Keratinocyte (primary cell): ENCODE measurements at regions not wholly inside any gene's neighbourhood (a gene's known extent, or its start where the extent isn't known, plus 50 kb on each side); places are given as distances from the start of the nearest gene placed in this dataset.

Experiments
- DNase-seq: peaks from one replicate; pipeline ENCODE4 v3.0.0-alpha.2; 2011; ENCODE audit warnings: low read depth, missing footprints, low spot score
- FAIRE-seq: peaks from 2 replicates; lab custom pipeline; 2011; peaks lifted over from hg19 to GRCh38; lab: Jason Lieb, UNC
- H2AFZ ChIP-seq: 2 replicates; pipeline ENCODE4 v1.6.0; 2012; ENCODE audit warnings: low read length, control low read depth, inconsistent platforms; ENCODE audit not compliant: control insufficient read depth
- H3K27ac ChIP-seq: 2 replicates; pipeline ENCODE4 v1.5.1; 2011; ENCODE audit warnings: low read length; ENCODE audit not compliant: control insufficient read depth, insufficient read depth
- H3K27me3 ChIP-seq: 3 replicates; pipeline ENCODE4 v1.6.0; 2011; ENCODE audit warnings: low read length; ENCODE audit not compliant: control insufficient read depth, insufficient read depth; ENCODE audit errors: extremely low read depth
- H3K36me3 ChIP-seq, 2 experiments: 2 replicates in 1 of 2; 3 replicates in 1 of 2; pipeline ENCODE4 v1.5.1; 2011; ENCODE audit warnings: low read length in 2 of 2, mild to moderate bottlenecking in 1 of 2; ENCODE audit not compliant: control insufficient read depth in 2 of 2, insufficient read depth in 2 of 2; ENCODE audit errors: extremely low read depth in 1 of 2
- H3K4me1 ChIP-seq: 3 replicates; pipeline ENCODE4 v1.5.1; 2011; ENCODE audit warnings: low read length; ENCODE audit not compliant: control insufficient read depth, insufficient read depth; ENCODE audit errors: extremely low read depth
- H3K4me2 ChIP-seq: 3 replicates; pipeline ENCODE4 v1.6.0; 2011; ENCODE audit warnings: low read depth, low read length; ENCODE audit not compliant: control insufficient read depth, insufficient read depth; ENCODE audit errors: extremely low read depth
- H3K4me3 ChIP-seq, 3 experiments: fragments of 200-600 bp in 1 of 3; sonication (generic) in 1 of 3; 2 replicates in 2 of 3; 3 replicates in 1 of 3; pipeline ENCODE4 v1.5.1; 2011 to 2016; ENCODE audit warnings: low read length in 3 of 3, mild to moderate bottlenecking in 3 of 3, control low read depth in 2 of 3, inconsistent platforms in 1 of 3, low read depth in 1 of 3, mixed read lengths in 1 of 3, mixed run types in 1 of 3, moderate library complexity in 1 of 3; ENCODE audit not compliant: control insufficient read depth in 2 of 3, insufficient read depth in 2 of 3; ENCODE audit errors: extremely low read depth in 1 of 3
- H3K79me2 ChIP-seq: 2 replicates; pipeline ENCODE4 v1.6.0; 2012; ENCODE audit warnings: low read length; ENCODE audit not compliant: control insufficient read depth, insufficient read depth
- H3K9ac ChIP-seq: 3 replicates; pipeline ENCODE4 v1.6.0; 2011; ENCODE audit warnings: low read length; ENCODE audit not compliant: control insufficient read depth, insufficient read depth; ENCODE audit errors: extremely low read depth
- H3K9me1 ChIP-seq: 3 replicates; pipeline ENCODE4 v1.6.0; 2011; ENCODE audit warnings: low read length; ENCODE audit not compliant: control insufficient read depth, insufficient read depth; ENCODE audit errors: extremely low read depth
- H3K9me3 ChIP-seq: 2 replicates; pipeline ENCODE4 v1.5.1; 2012; ENCODE audit warnings: low read depth, low read length; ENCODE audit not compliant: control insufficient read depth
- H4K20me1 ChIP-seq: 3 replicates; pipeline ENCODE4 v1.6.0; 2011; ENCODE audit warnings: low read length; ENCODE audit not compliant: control insufficient read depth, insufficient read depth; ENCODE audit errors: extremely low read depth
- CTCF ChIP-seq, 3 experiments: IDR thresholded peaks in 1 of 3; conservative IDR thresholded peaks in 1 of 3; optimal IDR thresholded peaks in 1 of 3; 2 replicates in 2 of 3; 3 replicates in 1 of 3; pipeline versions ENCODE3 to v1.5.1; 2011; ENCODE audit warnings: low read length in 3 of 3, mild to moderate bottlenecking in 3 of 3, moderate library complexity in 2 of 3, control low read depth in 1 of 3, inconsistent platforms in 1 of 3; ENCODE audit not compliant: insufficient read depth in 2 of 3; ENCODE audit errors: extremely low read depth in 1 of 3
- EZH2 ChIP-seq: IDR thresholded peaks from one replicate; pipeline ENCODE4 v1.6.1; 2012; ENCODE audit warnings: inconsistent platforms, mild to moderate bottlenecking, low read length, moderate library complexity
- dilution Hi-C: fragments of 300-500 bp; cut with MboI; formaldehyde crosslinking; loops from one replicate; pipeline ENCODE4 v1.7.0; 2020; ENCODE audit warnings: low sequenced_read_pairs; ENCODE audit not compliant: extremely low pct_ligation_motif_present

GRCh38 chr1:115203287-115203686 lies 114.0 kb upstream of the TSPAN2 start:
- no peak overlapping the region for H3K4me3 ChIP-seq
- no peaks in the 10 kb centered on the region for H3K27me3 ChIP-seq
- no peak for FAIRE-seq
- no peaks in the 10 kb centered on the region for H3K4me1 ChIP-seq
- no peaks in the 10 kb centered on the region for H4K20me1 ChIP-seq
- no peak for DNase-seq
- H3K36me3 ChIP-seq: no peaks in the 10 kb centered on the region
- no peak for TF ChIP-seq CTCF (optimal IDR thresholded peaks at IDR 0.05 in 1 of 3, IDR thresholded peaks at IDR 0.05 in 1 of 3, conservative IDR thresholded peaks at IDR 0.05 in 1 of 3; ENCODE audit: extremely low read depth in 1 of 3, insufficient read depth in 2 of 3, low read length in 3 of 3)
- TF ChIP-seq EZH2: no peak
- H3K9me1 ChIP-seq: no peaks in the 10 kb centered on the region
- H3K9ac ChIP-seq: no peak overlapping the region
- H3K79me2 ChIP-seq: no peaks in the 10 kb centered on the region
- dilution Hi-C loops: no loop called here
- H3K27ac ChIP-seq: no peak overlapping the region
- no peak overlapping the region for H3K4me2 ChIP-seq
- H2AFZ ChIP-seq: no peak overlapping the region
- no peaks in the 10 kb centered on the region for H3K9me3 ChIP-seq

DNA sequence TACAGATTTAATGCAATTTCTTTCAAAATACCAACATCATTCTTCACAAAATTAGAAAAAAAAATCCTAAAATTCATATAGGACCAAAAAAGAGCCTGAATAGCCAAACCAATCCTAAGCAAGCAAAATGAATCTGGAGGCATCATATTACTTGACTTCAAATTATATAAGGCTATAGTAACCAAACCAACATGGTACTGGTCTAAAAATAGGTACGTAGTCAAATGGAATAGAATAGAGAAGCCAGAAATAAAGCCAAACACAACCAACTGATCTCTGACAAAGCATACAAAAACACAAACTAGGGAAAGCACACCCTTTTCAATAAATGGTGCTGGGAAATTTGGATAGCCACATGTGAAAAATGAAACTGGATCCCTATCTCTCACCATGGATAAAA lies 112.3 kb upstream of the TSPAN2 start:
- no peak for TF ChIP-seq CTCF (optimal IDR thresholded peaks at IDR 0.05 in 1 of 3, IDR thresholded peaks at IDR 0.05 in 1 of 3, conservative IDR thresholded peaks at IDR 0.05 in 1 of 3; ENCODE audit: extremely low read depth in 1 of 3, insufficient read depth in 2 of 3, low read length in 3 of 3)
- no peak for TF ChIP-seq EZH2
- no peaks in the 10 kb centered on the region for H3K4me1 ChIP-seq
- H3K27me3 ChIP-seq: no peaks in the 10 kb centered on the region
- no peaks in the 10 kb centered on the region for H3K9me1 ChIP-seq
- no peak overlapping the region for H3K9ac ChIP-seq
- H3K4me2 ChIP-seq: no peak overlapping the region
- dilution Hi-C loops: no loop called here
- H4K20me1 ChIP-seq: no peaks in the 10 kb centered on the region
- no peaks in the 10 kb centered on the region for H3K9me3 ChIP-seq
- FAIRE-seq: no peak
- no peak overlapping the region for H3K4me3 ChIP-seq
- no peak overlapping the region for H3K27ac ChIP-seq
- no peak overlapping the region for H2AFZ ChIP-seq
- H3K79me2 ChIP-seq: no peaks in the 10 kb centered on the region
- no peaks in the 10 kb centered on the region for H3K36me3 ChIP-seq
- DNase-seq: no peak
